HepG2 (cell line): ENCODE measurements at regions not wholly inside any gene's neighbourhood (a gene's known extent, or its start where the extent isn't known, plus 50 kb on each side); places are given as distances from the start of the nearest gene placed in this dataset.

ENCODE experiments used
- ATAC-seq: fragments of 200-7000 bp; cut with Tn5 transposase; 3 replicates; pipeline ENCODE4 v1.9.1; 2020; ENCODE audit warnings: mild to moderate bottlenecking, moderate library complexity
- BruUV-seq: library from RNA; stranded (reverse); fragments of 400-500 nt; replicated peaks from 2 replicates; lab custom pipeline; 2021; lab: Mats Ljungman, UMichigan
- CTCF ChIA-PET: fragments of 300-600 bp; formaldehyde crosslinking; extraction: SDS; loops from one replicate; lab custom pipeline; 2021; ENCODE audit warnings: low total read pairs, inconsistent platforms, low intra/inter-chr PET ratio; lab: Yijun Ruan, JAX
- POLR2A ChIA-PET: fragments of 350-600 bp; sonication (Branson Sonifier 250); formaldehyde crosslinking; loops from one replicate; lab custom pipeline; 2020; ENCODE audit warnings: antibody characterized with exemption, inconsistent platforms; lab: Yijun Ruan, JAX
- DNase-seq: peaks from one replicate; pipeline ENCODE4 v3.0.0-alpha.2; 2015; ENCODE audit warnings: low spot score
- FAIRE-seq: peaks from 3 replicates; lab custom pipeline; 2011; peaks lifted over from hg19 to GRCh38; lab: Jason Lieb, UNC
- H2AFZ ChIP-seq: one replicate; pipeline ENCODE4 v1.6.1; 2011; ENCODE audit warnings: low read length, inconsistent platforms
- H3K27ac ChIP-seq: fragments of 300-600 bp; 3 replicates; pipeline ENCODE4 v1.8.0; 2011; ENCODE audit warnings: mixed run types, mild to moderate bottlenecking, mixed read lengths, low read length, inconsistent platforms; ENCODE audit not compliant: insufficient read depth; ENCODE audit errors: extremely low read length
- H3K27me3 ChIP-seq, 2 experiments: fragments of 200-600 bp in 1 of 2; 2 replicates in 1 of 2; 3 replicates in 1 of 2; pipeline versions ENCODE4 v1.6.0 to v1.8.0; 2011; ENCODE audit warnings: low read length in 2 of 2, mild to moderate bottlenecking in 2 of 2, moderate library complexity in 2 of 2, inconsistent platforms in 1 of 2; ENCODE audit not compliant: insufficient read depth in 2 of 2, control insufficient read depth in 1 of 2
- H3K36me3 ChIP-seq, 2 experiments: fragments of 200-600 bp in 1 of 2; replicated peaks in 1 of 2; 2 replicates in 1 of 2; 3 replicates in 1 of 2; pipeline versions ENCODE4 v1.5.1 to v1.8.0; 2011; ENCODE audit warnings: low read length in 2 of 2, inconsistent platforms in 1 of 2; ENCODE audit not compliant: insufficient read depth in 2 of 2, control insufficient read depth in 1 of 2
- H3K4me1 ChIP-seq: 2 replicates; pipeline ENCODE4 v1.5.1; 2012; ENCODE audit warnings: low read length, inconsistent platforms; ENCODE audit not compliant: insufficient read depth
- H3K4me2 ChIP-seq: 2 replicates; pipeline ENCODE4 v1.6.0; 2011; ENCODE audit warnings: low read depth, low read length, inconsistent platforms
- H3K4me3 ChIP-seq, 3 experiments: fragments of 200-600 bp in 1 of 3; sonication (generic), shearing (Covaris generic) in 1 of 3; replicated peaks in 1 of 3; 2 replicates each; pipeline ENCODE4 v1.5.1; 2011 to 2016; ENCODE audit warnings: low read length in 3 of 3, inconsistent platforms in 2 of 3, low read depth in 2 of 3, mild to moderate bottlenecking in 2 of 3, control low read depth in 1 of 3, mixed read lengths in 1 of 3; ENCODE audit not compliant: insufficient read depth in 1 of 3
- H3K79me2 ChIP-seq: one replicate; pipeline ENCODE4 v1.6.1; 2011; ENCODE audit warnings: low read length, inconsistent platforms; ENCODE audit not compliant: insufficient read depth
- H3K9ac ChIP-seq: 2 replicates; pipeline ENCODE4 v1.6.0; 2011; ENCODE audit warnings: mild to moderate bottlenecking, low read depth, low read length, inconsistent platforms; ENCODE audit not compliant: insufficient read depth
- H3K9me3 ChIP-seq: 2 replicates; pipeline ENCODE4 v1.5.1; 2012; ENCODE audit warnings: mild to moderate bottlenecking, low read length
- H4K20me1 ChIP-seq: 2 replicates; pipeline ENCODE4 v1.6.0; 2011; ENCODE audit warnings: inconsistent platforms, mild to moderate bottlenecking, low read length, moderate library complexity; ENCODE audit not compliant: insufficient read depth
- ARNT2 ChIP-seq: sonication (generic); formaldehyde crosslinking; IDR thresholded peaks from 2 replicates; pipeline ENCODE4 v1.8.0; 2022; ENCODE audit warnings: mild to moderate bottlenecking, low read depth, missing genetic modification reagents, moderate library complexity
- BRCA1 ChIP-seq: sonication (generic); formaldehyde crosslinking; IDR thresholded peaks from 2 replicates; pipeline ENCODE4 v1.4.0; 2020; ENCODE audit warnings: missing genetic modification reagents
- CEBPB ChIP-seq: IDR thresholded peaks from 2 replicates; pipeline ENCODE4 v1.6.1; 2011; ENCODE audit warnings: low read depth, low read length, improper control_type of control experiment, borderline replicate concordance
- CEBPG ChIP-seq: IDR thresholded peaks from 2 replicates; pipeline ENCODE4 v1.6.1; 2016
- FOXO1 ChIP-seq: sonication (generic); formaldehyde crosslinking; IDR thresholded peaks from 2 replicates; pipeline ENCODE4 v1.4.0; 2020; ENCODE audit warnings: missing genetic modification reagents
- MAFF ChIP-seq: IDR thresholded peaks from 2 replicates; pipeline ENCODE4 v1.6.1; 2011; ENCODE audit warnings: low read depth, low read length, improper control_type of control experiment
- RARG ChIP-seq: sonication (generic); formaldehyde crosslinking; IDR thresholded peaks from 2 replicates; pipeline ENCODE4 v1.4.0; 2020; ENCODE audit warnings: low read depth, mild to moderate bottlenecking, missing genetic modification reagents
- RELA ChIP-seq: sonication (generic); formaldehyde crosslinking; IDR thresholded peaks from 2 replicates; pipeline ENCODE4 v1.4.0; 2020; ENCODE audit warnings: missing genetic modification reagents
- ZBTB14 ChIP-seq: sonication (generic); formaldehyde crosslinking; IDR thresholded peaks from 2 replicates; pipeline ENCODE4 v1.4.0; 2020; ENCODE audit warnings: missing genetic modification reagents
- ZKSCAN8 ChIP-seq: IDR thresholded peaks from 2 replicates; pipeline ENCODE4 v1.6.1; 2016; ENCODE audit warnings: borderline replicate concordance, missing genetic modification reagents, missing compliant biosample characterization
- ZNF317 ChIP-seq: sonication (generic); formaldehyde crosslinking; IDR thresholded peaks from 2 replicates; pipeline ENCODE4 v1.5.0; 2020; ENCODE audit warnings: mild to moderate bottlenecking, missing genetic modification reagents
- ZNF512 ChIP-seq: sonication (generic); formaldehyde crosslinking; IDR thresholded peaks from 2 replicates; pipeline ENCODE4 v1.4.0; 2020; ENCODE audit warnings: mild to moderate bottlenecking, missing genetic modification reagents
- ZNF563 ChIP-seq: sonication (generic); formaldehyde crosslinking; IDR thresholded peaks from 2 replicates; pipeline ENCODE4 v1.8.0; 2022; ENCODE audit warnings: mild to moderate bottlenecking, moderate library complexity, missing genetic modification reagents
- ZNF615 ChIP-seq: sonication (generic); formaldehyde crosslinking; IDR thresholded peaks from 2 replicates; pipeline ENCODE4 v1.5.0; 2020; ENCODE audit warnings: mild to moderate bottlenecking, missing genetic modification reagents, borderline replicate concordance
- ZSCAN20 ChIP-seq: sonication (generic); formaldehyde crosslinking; IDR thresholded peaks from 2 replicates; pipeline ENCODE4 v1.4.0; 2020; ENCODE audit warnings: missing genetic modification reagents, mild to moderate bottlenecking, borderline replicate concordance
- WGBS: methylation state at CpG from one replicate; pipeline ENCODE4 v1.1.6; 2017; ENCODE audit warnings: low lambda C conversion rate; 5-methylcytosine and 5-hydroxymethylcytosine counted together
- in situ Hi-C: cut with HindIII; loops from 2 replicates; pipeline ENCODE4 v1.10.0; 2017; ENCODE audit warnings: low pct_unique_long_range_greater_than_20kb; ENCODE audit not compliant: extremely low pct_ligation_motif_present
- intact Hi-C: fragments of 100-400 bp; cut with micrococcal nuclease; formaldehyde crosslinking; loops from one replicate; pipeline ENCODE4 v1.10.0; 2022; ENCODE audit not compliant: unreplicated experiment

DNA sequence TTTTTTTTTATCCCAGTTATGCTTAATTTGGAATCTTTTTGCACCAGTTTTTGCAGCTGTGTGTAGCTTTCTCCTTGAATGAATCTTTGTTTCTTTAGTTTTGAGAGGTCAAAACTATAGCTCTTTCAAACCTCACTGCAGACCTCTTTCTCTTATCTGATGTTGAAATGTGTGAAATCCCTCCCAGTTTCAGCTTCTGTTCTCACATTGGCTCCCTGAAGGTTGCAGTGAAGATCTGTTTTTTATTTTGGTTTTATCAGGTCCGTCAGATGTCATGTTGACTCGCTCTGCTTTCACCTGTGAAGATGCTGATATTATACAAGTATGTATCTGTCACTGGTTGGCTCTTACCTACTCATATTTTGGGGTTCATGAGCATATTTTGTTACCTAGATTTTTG, 372.0 kb downstream of the RFC3 start (continued):
- no peak for TF ChIP-seq FOXO1 (CRISPR knock-in tag)
- no peak for TF ChIP-seq RELA (CRISPR knock-in tag)

DNA sequence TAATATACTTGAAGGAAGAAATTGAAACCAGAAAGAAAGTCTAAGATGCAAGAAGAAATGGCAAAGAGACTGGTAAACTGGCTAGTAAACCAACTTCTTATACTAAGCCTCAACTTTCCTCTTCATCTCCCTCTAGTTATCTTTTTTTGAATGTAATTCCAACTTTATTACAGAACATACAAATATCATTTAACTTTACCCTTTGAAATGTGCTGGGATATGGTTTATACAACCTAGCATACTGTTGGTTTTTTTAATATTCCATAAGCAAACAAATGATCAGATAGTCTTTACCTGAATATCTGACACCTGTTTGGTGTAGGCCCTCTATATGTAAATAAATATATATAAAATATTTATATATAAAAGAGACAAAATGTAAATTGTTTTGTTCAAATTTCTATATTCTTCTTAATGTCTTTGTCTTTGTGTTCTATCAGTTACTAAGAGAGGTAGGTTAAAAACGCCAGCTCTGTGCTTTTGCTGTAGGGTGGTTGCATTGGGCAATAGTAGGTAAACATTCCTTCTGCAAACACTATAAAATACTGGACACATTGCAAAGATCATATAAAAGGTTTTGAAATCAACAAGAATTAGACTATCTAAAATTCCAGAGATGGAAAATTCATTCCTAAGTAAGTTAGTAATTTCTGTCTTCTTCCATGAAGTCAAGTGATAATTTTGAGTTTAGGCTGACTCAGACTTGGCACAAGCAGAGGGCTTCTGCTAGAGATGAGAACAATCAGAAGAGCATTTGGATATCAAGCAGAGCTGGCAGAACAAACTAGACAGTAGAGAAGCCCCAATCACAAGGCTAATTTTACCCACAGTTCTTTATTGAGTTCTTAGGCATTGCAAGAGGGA, 383.3 kb downstream of the RFC3 start:
- H3K4me2 ChIP-seq = no peak overlapping the region
- peak; percentile 32 for FAIRE-seq
- no peaks in the 10 kb centered on the region for H3K9me3 ChIP-seq
- BruUV-seq = no TSS peak
- H3K27me3 ChIP-seq = no peaks in the 10 kb centered on the region
- no peak overlapping the region for H3K9ac ChIP-seq
- no peak for TF ChIP-seq ZNF317 (CRISPR knock-in tag)
- TF ChIP-seq ZSCAN20 (CRISPR knock-in tag) = no peak
- TF ChIP-seq RARG (CRISPR knock-in tag) = no peak
- TF ChIP-seq ZKSCAN8 (CRISPR knock-in tag) = no peak
- TF ChIP-seq ZNF615 (CRISPR knock-in tag) = no peak
- no peak for TF ChIP-seq ZNF563 (CRISPR knock-in tag)
- TF ChIP-seq BRCA1 = no peak
- TF ChIP-seq CEBPG = peak; percentile 65
- no peak for TF ChIP-seq ZNF512
- peak; percentile 92 for TF ChIP-seq CEBPB
- peak; percentile 14; the same call in 1 of the 2 replicates for TF ChIP-seq MAFF
- TF ChIP-seq ARNT2 = no peak
- TF ChIP-seq ZBTB14 = no peak
- TF ChIP-seq, all 625 proteins: peak for 3
- Histone ChIP-seq H3K27ac (no peak overlapping the region), H4K20me1 (no peaks in the 10 kb centered on the region), H3K79me2 (no peaks in the 10 kb centered on the region), H3K4me1 (peaks cover 8% of the 10 kb centered on the region), H2AFZ (no peak overlapping the region), H3K4me3 (no peak overlapping the region), H3K36me3 (no peaks in the 10 kb centered on the region)
- ChIA-PET CTCF (no interaction called here), POLR2A (no interaction called here)
- WGBS = 0% methylated on average over 1 of the region's 1 CpG
- in situ Hi-C loops (no loop called here), intact Hi-C loops (no loop called here)
- ATAC-seq (peak; percentile 59; the same call in 2 of the 3 replicates), DNase-seq (peak; percentile 16)
